ENCODE measurements at regions not wholly inside any gene's neighbourhood (a gene's known extent, or its start where the extent isn't known, plus 50 kb on each side); places are given as distances from the start of the nearest gene placed in this dataset.

- Mint-ChIP-seq H3K36me3 (ENCODE audit: insufficient read depth in 1 of 3, low read depth in 3 of 3) (no peaks in the 10 kb centered on the region), H3K4me3 (no peak overlapping the region), H3K27ac (peak overlapping the region in 1 of 3 experiments; percentile 45; a peak in 1 of 7 replicates), H3K4me1 (peaks cover 8 to 22% of the 10 kb centered on the region in 2 experiments), H3K27me3 (ENCODE audit: low read depth) (peaks cover 2% of the 10 kb centered on the region; the same call in 1 of the 2 replicates), H3K9me3 (no peaks in the 10 kb centered on the region)
- no peak for DNase-seq
- H2AFZ ChIP-seq (ENCODE audit: low read length) = no peak overlapping the region
- no peaks in the 10 kb centered on the region for H3K23me2 ChIP-seq (ENCODE audit: insufficient read length, low read depth, low read length, poor library complexity, severe bottlenecking)
- H3K4me1 ChIP-seq (ENCODE audit: insufficient read depth, low read length) = no peaks in the 10 kb centered on the region; the same call in 1 of the 2 replicates
- no peak overlapping the region for H3K4ac ChIP-seq (ENCODE audit: low read depth, low read length)
- H2AK5ac ChIP-seq (ENCODE audit: insufficient read length, low read length) = no peak overlapping the region
- no peak overlapping the region for H4K5ac ChIP-seq (ENCODE audit: insufficient read length, low read depth, low read length)
- no peak overlapping the region for H3K18ac ChIP-seq (ENCODE audit: insufficient read length, low read depth, low read length)
- H3K79me1 ChIP-seq (ENCODE audit: insufficient read depth, low read depth, low read length, poor library complexity, severe bottlenecking) = no peaks in the 10 kb centered on the region
- H3K56ac ChIP-seq (ENCODE audit: insufficient read length, low read depth, low read length) = no peak overlapping the region
- WGBS (ENCODE audit: extremely low coverage, insufficient read length, low lambda C conversion rate) = no CpG with 5 or more reads among the region's 6 CpGs
- no peaks in the 10 kb centered on the region for H3K79me2 ChIP-seq (ENCODE audit: insufficient read depth, low read length)
- no peaks in the 10 kb centered on the region for H4K20me1 ChIP-seq (ENCODE audit: control insufficient read depth, insufficient read depth, insufficient read length)
- H3K4me2 ChIP-seq (ENCODE audit: insufficient read depth, insufficient read length, low read length) = no peak overlapping the region
- no peak overlapping the region for H2BK120ac ChIP-seq (ENCODE audit: low read depth, low read length, poor library complexity, severe bottlenecking)
- H3T11ph ChIP-seq (ENCODE audit: low read length) = no peak overlapping the region
- H4K8ac ChIP-seq (replicated peaks; ENCODE audit: insufficient read length, low read depth, low read length) = no peak overlapping the region
- H3K14ac ChIP-seq (ENCODE audit: insufficient read depth, low read length) = no peak overlapping the region
- H4K91ac ChIP-seq (ENCODE audit: insufficient read length, low read depth, low read length) = no peak overlapping the region
- H2BK15ac ChIP-seq (ENCODE audit: low read depth, low read length) = no peak overlapping the region
- H3K27ac ChIP-seq (ENCODE audit: insufficient read length, low read depth, low read length) = no peak overlapping the region
- no peak overlapping the region for H2BK20ac ChIP-seq (ENCODE audit: low read depth, low read length, poor library complexity, severe bottlenecking)
- no peaks in the 10 kb centered on the region for H3K9me3 ChIP-seq (ENCODE audit: control insufficient read depth, low read depth, low read length)
- H2BK12ac ChIP-seq (ENCODE audit: insufficient read length, low read depth, low read length) = no peak overlapping the region
- H3K27me3 ChIP-seq (ENCODE audit: insufficient read depth, low read length) = no peaks in the 10 kb centered on the region
- H3K23ac ChIP-seq (ENCODE audit: insufficient read length, low read depth, low read length) = no peak overlapping the region
- TF ChIP-seq CTCF (conservative IDR thresholded peaks at IDR 0.05) = no peak
- H2BK5ac ChIP-seq (ENCODE audit: insufficient read length, low read length) = no peak overlapping the region
- no peak overlapping the region for H3K9ac ChIP-seq (ENCODE audit: extremely low read depth, insufficient read length, low read length)
These were observed 189.7 kb downstream of the SHQ1 start for GRCh38 chr3:72658466-72659100.

Data from H9 (cell line).